HEK293 (cell line): ENCODE measurements at regions not wholly inside any gene's neighbourhood (a gene's known extent, or its start where the extent isn't known, plus 50 kb on each side); places are given as distances from the start of the nearest gene placed in this dataset.

Experiments
- CTCF ChIA-PET: fragments of 350-600 bp; formaldehyde crosslinking; extraction: SDS; loops from one replicate; lab custom pipeline; 2021; ENCODE audit warnings: antibody characterized with exemption; lab: Yijun Ruan, JAX
- POLR2A ChIA-PET: fragments of 300-600 bp; formaldehyde crosslinking; extraction: SDS; loops from one replicate; lab custom pipeline; 2020; ENCODE audit warnings: antibody characterized with exemption, inconsistent platforms; lab: Yijun Ruan, JAX
- H3K27ac ChIP-seq: fragments of 200-500 bp; sonication (Bioruptor generic); 2 replicates; pipeline ENCODE4 v1.5.1; 2014; ENCODE audit warnings: low read depth, low read length, control low read depth, inconsistent platforms; ENCODE audit errors: extremely low read depth
- H3K36me3 ChIP-seq, 2 experiments: fragments of 200-500 bp in 1 of 2; sonication (Bioruptor generic) in 1 of 2; 1 replicate in 1 of 2; 2 replicates in 1 of 2; pipeline ENCODE4 v1.5.1; 2014 to 2017; ENCODE audit warnings: inconsistent platforms in 2 of 2, low read length in 2 of 2; ENCODE audit not compliant: control insufficient read depth in 2 of 2, insufficient read depth in 1 of 2
- H3K4me1 ChIP-seq: fragments of 200-500 bp; sonication (Bioruptor generic); 2 replicates; pipeline ENCODE4 v1.5.1; 2014; ENCODE audit warnings: mild to moderate bottlenecking, low read length, inconsistent platforms; ENCODE audit not compliant: control insufficient read depth, insufficient read depth
- H3K4me3 ChIP-seq: 2 replicates; pipeline ENCODE4 v1.5.1; 2011; ENCODE audit warnings: low read depth, mild to moderate bottlenecking, control low read depth, low read length, moderate library complexity
- H3K9me3 ChIP-seq: fragments of 200-500 bp; sonication (Bioruptor generic); 2 replicates; pipeline ENCODE4 v1.5.1; 2014; ENCODE audit warnings: low read depth, low read length, inconsistent platforms; ENCODE audit not compliant: control insufficient read depth, insufficient read depth
- HIC1 ChIP-seq: fragments of 450-650 bp; formaldehyde crosslinking; IDR thresholded peaks from 2 replicates; pipeline ENCODE4 v1.5.1; 2016; ENCODE audit warnings: missing biosample characterization, missing genetic modification characterization
- HOXD13 ChIP-seq: sonication (generic); formaldehyde crosslinking; IDR thresholded peaks from 2 replicates; pipeline ENCODE4 v1.8.0; 2022; ENCODE audit warnings: missing genetic modification reagents, borderline replicate concordance
- INSM2 ChIP-seq: fragments of 450-650 bp; formaldehyde crosslinking; IDR thresholded peaks from 2 replicates; pipeline ENCODE4 v1.5.1; 2016; ENCODE audit warnings: missing biosample characterization, missing genetic modification characterization
- PRDM1 ChIP-seq: fragments of 450-650 bp; formaldehyde crosslinking; IDR thresholded peaks from 2 replicates; pipeline ENCODE4; 2016; ENCODE audit warnings: missing biosample characterization, missing genetic modification characterization
- ZBTB20 ChIP-seq: fragments of 450-650 bp; formaldehyde crosslinking; IDR thresholded peaks from 2 replicates; pipeline ENCODE4 v1.5.1; 2016; ENCODE audit warnings: missing biosample characterization, missing genetic modification characterization
- ZBTB8A ChIP-seq: fragments of 450-650 bp; formaldehyde crosslinking; IDR thresholded peaks from 2 replicates; pipeline ENCODE4 v1.5.1; 2016; ENCODE audit warnings: missing biosample characterization, missing genetic modification characterization
- ZNF302 ChIP-seq: fragments of 450-650 bp; formaldehyde crosslinking; IDR thresholded peaks from 2 replicates; pipeline ENCODE4 v1.5.1; 2016; ENCODE audit warnings: missing biosample characterization, missing genetic modification characterization, low read depth
- ZNF324 ChIP-seq: fragments of 450-650 bp; formaldehyde crosslinking; IDR thresholded peaks from 2 replicates; pipeline ENCODE4 v1.5.1; 2016; ENCODE audit warnings: missing biosample characterization, missing genetic modification characterization
- ZNF449 ChIP-seq: fragments of 450-650 bp; formaldehyde crosslinking; IDR thresholded peaks from 2 replicates; pipeline ENCODE4 v1.5.1; 2017; ENCODE audit warnings: missing biosample characterization, mild to moderate bottlenecking, missing genetic modification characterization, moderate library complexity
- ZNF514 ChIP-seq: fragments of 450-650 bp; formaldehyde crosslinking; IDR thresholded peaks from 2 replicates; pipeline ENCODE4 v1.5.1; 2016; ENCODE audit warnings: missing biosample characterization, missing genetic modification characterization
- ZNF530 ChIP-seq: fragments of 450-650 bp; formaldehyde crosslinking; IDR thresholded peaks from 2 replicates; pipeline ENCODE4 v1.5.1; 2016; ENCODE audit warnings: low read depth, missing biosample characterization, missing genetic modification characterization
- ZNF658 ChIP-seq: fragments of 450-650 bp; formaldehyde crosslinking; IDR thresholded peaks from 2 replicates; pipeline ENCODE4; 2016; ENCODE audit warnings: missing biosample characterization, missing genetic modification characterization
- ZNF777 ChIP-seq: fragments of 450-650 bp; formaldehyde crosslinking; IDR thresholded peaks from 2 replicates; pipeline ENCODE4 v1.5.1; 2017; ENCODE audit warnings: missing biosample characterization, missing genetic modification characterization, borderline replicate concordance
- ZNF785 ChIP-seq: fragments of 450-650 bp; formaldehyde crosslinking; IDR thresholded peaks from 2 replicates; pipeline ENCODE4 v1.5.1; 2016; ENCODE audit warnings: missing biosample characterization, missing genetic modification characterization
- ZNF791 ChIP-seq: fragments of 450-650 bp; formaldehyde crosslinking; IDR thresholded peaks from 2 replicates; pipeline ENCODE4 v1.5.1; 2016; ENCODE audit warnings: missing biosample characterization, missing genetic modification characterization
- ZNF830 ChIP-seq: fragments of 450-650 bp; IDR thresholded peaks from 2 replicates; pipeline ENCODE4 v1.5.0; 2018; ENCODE audit warnings: missing biosample characterization, missing genetic modification characterization, low read depth, mild to moderate bottlenecking, moderate library complexity
- ZNF843 ChIP-seq: fragments of 450-650 bp; formaldehyde crosslinking; IDR thresholded peaks from 2 replicates; pipeline ENCODE4 v1.5.1; 2016; ENCODE audit warnings: missing biosample characterization, missing genetic modification characterization
- TF ChIP-seq, protein P1 (sequence below): fragments of 450-650 bp; formaldehyde crosslinking; IDR thresholded peaks from 2 replicates; pipeline ENCODE4 v1.5.1; 2016; ENCODE audit warnings: missing biosample characterization, missing genetic modification characterization
- TF ChIP-seq, protein P2 (sequence below): fragments of 450-650 bp; formaldehyde crosslinking; conservative IDR thresholded peaks from 2 replicates; pipeline ENCODE4 v1.5.1; 2016; ENCODE audit warnings: low read depth, missing biosample characterization, missing genetic modification characterization

DNA sequence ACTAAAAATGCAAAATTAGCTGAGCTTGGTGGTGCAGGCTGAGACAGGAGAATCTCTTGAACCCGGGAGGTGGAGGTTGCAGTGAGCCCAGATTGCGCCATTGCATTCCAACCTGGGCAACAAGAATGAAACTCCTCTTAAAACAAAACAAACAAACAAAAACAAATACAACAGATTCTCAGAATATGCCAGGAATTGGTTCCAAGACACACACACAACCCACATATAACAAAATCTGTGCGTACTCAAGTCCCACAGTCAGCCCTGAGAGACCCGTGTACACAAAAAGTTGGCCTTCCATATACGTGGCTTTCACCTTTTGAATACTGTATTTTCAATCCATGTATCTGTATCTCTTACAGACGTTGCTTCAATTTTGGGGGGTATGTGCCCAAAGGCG is 98.9 kb upstream of the MARCKS start:
- no peaks in the 10 kb centered on the region for H3K9me3 ChIP-seq
- no peak overlapping the region for H3K4me3 ChIP-seq
- no peak for TF ChIP-seq ZNF324
- TF ChIP-seq HIC1 (tag by site-specific recombination), result no peak
- no peak for TF ChIP-seq ZBTB20 (tag by site-specific recombination)
- H3K4me1 ChIP-seq, result peaks cover 7% of the 10 kb centered on the region
- CTCF ChIA-PET, result interaction anchor here (1.1 kb wide), 1 partner anchor 119 kb away, joined by 3 read pairs; no protein-coding TSS in a partner anchor
- no peaks in the 10 kb centered on the region for H3K36me3 ChIP-seq
- no peak overlapping the region for H3K27ac ChIP-seq
- POLR2A ChIA-PET, result no interaction called here

GRCh38 chr6:113758826-113759574 is 98.1 kb upstream of the MARCKS start:
- TF ChIP-seq ZNF530 (no peak), HOXD13 (CRISPR knock-in tag) (no peak), PRDM1 (no peak), ZNF302 (tag by site-specific recombination) (no peak), ZNF449 (tag by site-specific recombination) (no peak), ZNF791 (tag by site-specific recombination) (no peak), ZNF830 (tag by site-specific recombination) (no peak), ZBTB8A (no peak)
- Histone ChIP-seq H3K36me3 (no peaks in the 10 kb centered on the region), H3K4me3 (no peak overlapping the region), H3K4me1 (peaks cover 12% of the 10 kb centered on the region), H3K9me3 (no peaks in the 10 kb centered on the region), H3K27ac (no peak overlapping the region)
- ChIA-PET CTCF (interaction anchor here (0.6 to 1.1 kb wide), 3 partner anchors 120 to 1716 kb away, joined by 3 read pairs; no protein-coding TSS in a partner anchor), POLR2A (no interaction called here)

DNA sequence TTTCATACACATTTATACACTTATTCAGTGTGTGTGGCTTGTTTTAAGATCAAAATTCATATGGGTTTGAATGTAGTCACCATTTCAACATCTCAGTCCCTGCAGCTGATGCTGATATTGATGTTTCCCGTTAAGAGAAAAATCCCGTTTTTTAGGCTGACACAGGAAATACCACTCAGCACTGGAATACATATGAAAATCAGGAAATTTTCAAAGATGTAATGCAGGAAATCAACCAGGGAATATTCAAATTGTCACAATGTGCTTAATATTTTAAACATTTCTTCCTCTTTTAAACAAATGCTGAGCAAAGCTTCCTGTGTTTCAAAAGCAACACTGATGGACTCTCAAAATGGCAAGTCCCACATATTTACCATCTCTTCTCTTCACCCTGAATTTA is 94.5 kb upstream of the MARCKS start:
- H3K4me1 ChIP-seq, result peaks cover 12% of the 10 kb centered on the region
- ChIA-PET POLR2A (no interaction called here), CTCF (interaction anchor here (1.2 kb wide), 1 partner anchor 27 kb away, joined by 4 read pairs; no protein-coding TSS in a partner anchor)
- H3K9me3 ChIP-seq, result no peaks in the 10 kb centered on the region
- no peaks in the 10 kb centered on the region for H3K36me3 ChIP-seq
- H3K4me3 ChIP-seq, result no peak overlapping the region
- no peak overlapping the region for H3K27ac ChIP-seq
- TF ChIP-seq ZNF785 (tag by site-specific recombination) (no peak), INSM2 (tag by site-specific recombination) (no peak), ZNF514 (tag by site-specific recombination) (no peak), ZNF843 (tag by site-specific recombination) (no peak), ZNF658 (no peak), ZNF777 (tag by site-specific recombination) (no peak)
- TF ChIP-seq, protein P1, sequence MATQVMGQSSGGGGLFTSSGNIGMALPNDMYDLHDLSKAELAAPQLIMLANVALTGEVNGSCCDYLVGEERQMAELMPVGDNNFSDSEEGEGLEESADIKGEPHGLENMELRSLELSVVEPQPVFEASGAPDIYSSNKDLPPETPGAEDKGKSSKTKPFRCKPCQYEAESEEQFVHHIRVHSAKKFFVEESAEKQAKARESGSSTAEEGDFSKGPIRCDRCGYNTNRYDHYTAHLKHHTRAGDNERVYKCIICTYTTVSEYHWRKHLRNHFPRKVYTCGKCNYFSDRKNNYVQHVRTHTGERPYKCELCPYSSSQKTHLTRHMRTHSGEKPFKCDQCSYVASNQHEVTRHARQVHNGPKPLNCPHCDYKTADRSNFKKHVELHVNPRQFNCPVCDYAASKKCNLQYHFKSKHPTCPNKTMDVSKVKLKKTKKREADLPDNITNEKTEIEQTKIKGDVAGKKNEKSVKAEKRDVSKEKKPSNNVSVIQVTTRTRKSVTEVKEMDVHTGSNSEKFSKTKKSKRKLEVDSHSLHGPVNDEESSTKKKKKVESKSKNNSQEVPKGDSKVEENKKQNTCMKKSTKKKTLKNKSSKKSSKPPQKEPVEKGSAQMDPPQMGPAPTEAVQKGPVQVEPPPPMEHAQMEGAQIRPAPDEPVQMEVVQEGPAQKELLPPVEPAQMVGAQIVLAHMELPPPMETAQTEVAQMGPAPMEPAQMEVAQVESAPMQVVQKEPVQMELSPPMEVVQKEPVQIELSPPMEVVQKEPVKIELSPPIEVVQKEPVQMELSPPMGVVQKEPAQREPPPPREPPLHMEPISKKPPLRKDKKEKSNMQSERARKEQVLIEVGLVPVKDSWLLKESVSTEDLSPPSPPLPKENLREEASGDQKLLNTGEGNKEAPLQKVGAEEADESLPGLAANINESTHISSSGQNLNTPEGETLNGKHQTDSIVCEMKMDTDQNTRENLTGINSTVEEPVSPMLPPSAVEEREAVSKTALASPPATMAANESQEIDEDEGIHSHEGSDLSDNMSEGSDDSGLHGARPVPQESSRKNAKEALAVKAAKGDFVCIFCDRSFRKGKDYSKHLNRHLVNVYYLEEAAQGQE (tag by site-specific recombination), result no peak
- TF ChIP-seq, protein P2, sequence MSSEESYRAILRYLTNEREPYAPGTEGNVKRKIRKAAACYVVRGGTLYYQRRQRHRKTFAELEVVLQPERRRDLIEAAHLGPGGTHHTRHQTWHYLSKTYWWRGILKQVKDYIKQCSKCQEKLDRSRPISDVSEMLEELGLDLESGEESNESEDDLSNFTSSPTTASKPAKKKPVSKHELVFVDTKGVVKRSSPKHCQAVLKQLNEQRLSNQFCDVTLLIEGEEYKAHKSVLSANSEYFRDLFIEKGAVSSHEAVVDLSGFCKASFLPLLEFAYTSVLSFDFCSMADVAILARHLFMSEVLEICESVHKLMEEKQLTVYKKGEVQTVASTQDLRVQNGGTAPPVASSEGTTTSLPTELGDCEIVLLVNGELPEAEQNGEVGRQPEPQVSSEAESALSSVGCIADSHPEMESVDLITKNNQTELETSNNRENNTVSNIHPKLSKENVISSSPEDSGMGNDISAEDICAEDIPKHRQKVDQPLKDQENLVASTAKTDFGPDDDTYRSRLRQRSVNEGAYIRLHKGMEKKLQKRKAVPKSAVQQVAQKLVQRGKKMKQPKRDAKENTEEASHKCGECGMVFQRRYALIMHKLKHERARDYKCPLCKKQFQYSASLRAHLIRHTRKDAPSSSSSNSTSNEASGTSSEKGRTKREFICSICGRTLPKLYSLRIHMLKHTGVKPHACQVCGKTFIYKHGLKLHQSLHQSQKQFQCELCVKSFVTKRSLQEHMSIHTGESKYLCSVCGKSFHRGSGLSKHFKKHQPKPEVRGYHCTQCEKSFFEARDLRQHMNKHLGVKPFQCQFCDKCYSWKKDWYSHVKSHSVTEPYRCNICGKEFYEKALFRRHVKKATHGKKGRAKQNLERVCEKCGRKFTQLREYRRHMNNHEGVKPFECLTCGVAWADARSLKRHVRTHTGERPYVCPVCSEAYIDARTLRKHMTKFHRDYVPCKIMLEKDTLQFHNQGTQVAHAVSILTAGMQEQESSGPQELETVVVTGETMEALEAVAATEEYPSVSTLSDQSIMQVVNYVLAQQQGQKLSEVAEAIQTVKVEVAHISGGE (tag by site-specific recombination), result no peak
